ENCODE measurements at regions not wholly inside any gene's neighbourhood (a gene's known extent, or its start where the extent isn't known, plus 50 kb on each side); places are given as distances from the start of the nearest gene placed in this dataset.
"Not testable (repeated sequence)": the region's sequence is repeated elsewhere in the genome, so short reads cannot be mapped to it uniquely, and the experiment has no call there.

- intact Hi-C loops (cut with micrococcal nuclease): no loop called here
- no peak overlapping the region for H3K27ac ChIP-seq (replicated peaks)
These were observed 66.5 kb upstream of the TBL1XR1 start for GRCh38 chr3:177263615-177264368.

GRCh38 chr3:177271811-177272501, 74.7 kb upstream of the TBL1XR1 start:
- H3K4me1 ChIP-seq; DNase-seq; H3K36me3 ChIP-seq; H3K27me3 ChIP-seq (ENCODE audit: low read depth); H3K4me3 ChIP-seq; H3K27ac ChIP-seq (replicated peaks); H3K9me3 ChIP-seq (replicated peaks); intact Hi-C loops (cut with micrococcal nuclease): not testable (repeated sequence)

More at GRCh38 chr3:177263615-177264368, 66.5 kb upstream of the TBL1XR1 start:
- no peak for TF ChIP-seq CTCF (IDR thresholded peaks at IDR 0.05; ENCODE audit: borderline replicate concordance)
- Histone ChIP-seq H3K36me3 (no peaks in the 10 kb centered on the region), H3K9me3 (replicated peaks) (no peaks in the 10 kb centered on the region), H3K4me1 (peaks cover 6% of the 10 kb centered on the region), H3K27me3 (ENCODE audit: low read depth) (no peaks in the 10 kb centered on the region), H3K4me3 (no peak overlapping the region)
- no peak for DNase-seq

- Histone ChIP-seq H3K9me3 (replicated peaks) (no peaks in the 10 kb centered on the region), H3K36me3 (no peaks in the 10 kb centered on the region), H3K4me3 (no peak overlapping the region), H3K4me1 (no peaks in the 10 kb centered on the region), H3K27ac (replicated peaks) (no peak overlapping the region), H3K27me3 (ENCODE audit: low read depth) (no peaks in the 10 kb centered on the region)
- no peak for TF ChIP-seq CTCF (IDR thresholded peaks at IDR 0.05; ENCODE audit: borderline replicate concordance)
- intact Hi-C loops (cut with micrococcal nuclease): no loop called here
- DNase-seq: no peak
These were observed 80.7 kb upstream of the TBL1XR1 start for GRCh38 chr3:177278016-177278415.

- H3K36me3 ChIP-seq: no peaks in the 10 kb centered on the region
- intact Hi-C loops (cut with micrococcal nuclease): no loop called here
- H3K4me1 ChIP-seq: peaks cover 5% of the 10 kb centered on the region
- TF ChIP-seq CTCF (IDR thresholded peaks at IDR 0.05; ENCODE audit: borderline replicate concordance): no peak
- no peaks in the 10 kb centered on the region for H3K9me3 ChIP-seq (replicated peaks)
- no peak for DNase-seq
- H3K27me3 ChIP-seq (ENCODE audit: low read depth): no peaks in the 10 kb centered on the region
- no peak overlapping the region for H3K27ac ChIP-seq (replicated peaks)
- no peak overlapping the region for H3K4me3 ChIP-seq
These were observed 82.0 kb upstream of the TBL1XR1 start for GRCh38 chr3:177279118-177279815.

- no peaks in the 10 kb centered on the region for H3K36me3 ChIP-seq
- DNase-seq: no peak
- intact Hi-C loops (cut with micrococcal nuclease): no loop called here
- H3K27me3 ChIP-seq (ENCODE audit: low read depth): no peaks in the 10 kb centered on the region
- H3K27ac ChIP-seq (replicated peaks): no peak overlapping the region
- peaks cover 10% of the 10 kb centered on the region for H3K4me1 ChIP-seq
- no peak for TF ChIP-seq CTCF (IDR thresholded peaks at IDR 0.05; ENCODE audit: borderline replicate concordance)
- no peaks in the 10 kb centered on the region for H3K9me3 ChIP-seq (replicated peaks)
- H3K4me3 ChIP-seq: no peak overlapping the region
These were observed 84.2 kb upstream of the TBL1XR1 start for GRCh38 chr3:177281292-177282118.

Measured in left ventricle myocardium inferior (tissue), 1 donor.